ENCODE measurements at regions not wholly inside any gene's neighbourhood (a gene's known extent, or its start where the extent isn't known, plus 50 kb on each side); places are given as distances from the start of the nearest gene placed in this dataset.

DNA sequence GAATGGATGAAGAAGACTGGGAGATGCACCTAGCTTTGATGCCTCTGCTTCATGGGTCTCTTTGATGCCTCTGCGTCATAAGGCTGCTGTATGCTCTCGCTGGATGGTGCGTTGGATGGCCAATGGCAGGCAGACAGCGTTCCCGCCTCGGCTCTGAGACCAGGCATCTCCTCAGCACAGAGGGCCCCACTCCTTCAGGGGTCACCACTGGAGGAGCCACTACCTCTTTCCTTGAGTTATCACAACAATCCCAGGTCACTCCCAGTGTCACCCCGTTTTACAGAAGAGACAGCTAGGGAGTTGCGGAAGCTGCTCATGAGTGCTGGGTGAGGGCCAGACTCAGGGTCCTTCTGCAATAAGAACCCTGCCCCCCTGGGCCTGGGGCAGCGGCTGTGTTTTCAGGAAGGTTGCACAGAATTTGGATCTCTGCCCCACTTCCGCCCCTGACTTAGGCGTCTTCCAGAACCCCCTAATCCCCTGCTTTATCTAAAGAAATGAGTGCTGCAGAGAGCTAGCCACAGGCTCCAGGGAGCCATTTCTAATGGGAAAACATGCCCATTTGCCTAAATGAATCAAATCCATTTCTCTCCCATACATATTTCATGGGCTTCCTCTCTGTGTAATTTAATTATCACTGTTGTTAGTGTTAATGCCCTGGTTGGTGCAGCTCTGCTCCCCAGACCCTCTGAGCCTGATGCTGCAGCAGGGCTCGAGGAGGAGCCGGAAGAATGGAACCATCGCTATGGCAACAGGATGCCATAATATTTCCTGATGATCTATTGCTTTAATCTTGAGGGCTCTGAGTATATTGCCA, 131.8 kb upstream of the HS6ST1 start:
- peak; percentile 40 for DNase-seq (ENCODE audit: low spot score)

DNA sequence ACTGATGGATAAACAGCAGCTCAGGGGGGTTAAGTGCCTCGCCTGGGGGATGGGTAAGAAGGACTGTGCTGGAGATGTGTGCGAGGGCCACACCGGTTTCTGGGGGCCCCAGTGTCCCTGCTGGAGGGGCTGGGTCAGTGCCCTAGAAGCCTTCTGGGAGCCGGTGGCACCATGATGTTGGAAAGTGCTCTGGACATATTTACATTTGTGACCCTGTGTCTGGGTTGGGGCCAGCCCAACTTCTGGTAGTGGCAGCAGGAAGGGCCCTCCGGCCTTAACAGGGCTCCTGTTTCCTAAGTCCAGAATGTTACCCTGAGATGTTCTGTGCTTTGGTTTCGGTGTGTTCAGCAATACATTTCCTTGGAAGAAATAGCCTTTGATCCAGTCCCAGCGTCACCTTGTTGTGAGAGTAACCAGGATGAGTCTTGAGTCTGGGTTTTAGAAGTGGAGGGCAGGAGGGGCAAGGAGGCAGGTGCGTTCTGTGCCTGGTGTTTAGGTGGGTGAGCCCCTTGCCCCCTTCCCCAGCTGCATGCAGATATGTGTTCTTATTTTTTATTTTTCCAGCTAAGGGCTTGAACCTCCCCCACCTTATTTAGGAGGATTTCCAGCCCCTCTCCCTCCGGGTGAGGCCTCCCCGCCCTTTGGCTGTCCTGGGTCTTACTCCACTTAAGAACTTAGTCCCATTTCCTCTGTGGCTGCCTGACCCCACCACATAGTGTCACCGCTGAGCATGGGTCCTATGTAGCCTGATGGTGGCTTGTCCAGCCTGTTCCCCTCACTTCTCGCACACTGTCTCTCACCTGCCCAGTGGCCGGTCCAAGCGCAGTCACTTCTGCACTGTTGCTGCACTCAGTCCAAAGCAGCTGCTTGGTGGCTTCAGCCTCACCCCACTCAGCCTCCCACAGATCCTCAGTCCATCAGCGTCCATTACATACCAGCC, 132.7 kb upstream of the HS6ST1 start:
- peak; percentile 37 for DNase-seq (ENCODE audit: low spot score)

DNA sequence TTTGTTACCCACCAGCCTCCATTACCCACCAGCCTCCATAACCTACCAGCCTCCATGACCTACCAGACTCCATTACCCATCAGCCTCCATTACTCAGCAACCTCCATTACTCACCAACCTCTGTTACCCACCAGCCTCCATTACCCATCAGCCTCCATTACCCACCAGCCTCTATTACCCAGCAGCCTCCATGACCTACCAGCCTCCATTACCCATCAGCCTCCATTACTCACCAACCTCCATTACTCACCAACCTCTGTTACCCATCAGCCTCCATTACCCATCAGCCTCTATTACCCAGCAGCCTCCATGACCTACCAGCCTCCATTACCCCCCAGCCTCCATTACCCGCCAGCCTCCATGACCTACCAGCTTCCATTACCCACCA, 133.3 kb upstream of the HS6ST1 start:
- DNase-seq (ENCODE audit: low spot score), result no peak

DNA sequence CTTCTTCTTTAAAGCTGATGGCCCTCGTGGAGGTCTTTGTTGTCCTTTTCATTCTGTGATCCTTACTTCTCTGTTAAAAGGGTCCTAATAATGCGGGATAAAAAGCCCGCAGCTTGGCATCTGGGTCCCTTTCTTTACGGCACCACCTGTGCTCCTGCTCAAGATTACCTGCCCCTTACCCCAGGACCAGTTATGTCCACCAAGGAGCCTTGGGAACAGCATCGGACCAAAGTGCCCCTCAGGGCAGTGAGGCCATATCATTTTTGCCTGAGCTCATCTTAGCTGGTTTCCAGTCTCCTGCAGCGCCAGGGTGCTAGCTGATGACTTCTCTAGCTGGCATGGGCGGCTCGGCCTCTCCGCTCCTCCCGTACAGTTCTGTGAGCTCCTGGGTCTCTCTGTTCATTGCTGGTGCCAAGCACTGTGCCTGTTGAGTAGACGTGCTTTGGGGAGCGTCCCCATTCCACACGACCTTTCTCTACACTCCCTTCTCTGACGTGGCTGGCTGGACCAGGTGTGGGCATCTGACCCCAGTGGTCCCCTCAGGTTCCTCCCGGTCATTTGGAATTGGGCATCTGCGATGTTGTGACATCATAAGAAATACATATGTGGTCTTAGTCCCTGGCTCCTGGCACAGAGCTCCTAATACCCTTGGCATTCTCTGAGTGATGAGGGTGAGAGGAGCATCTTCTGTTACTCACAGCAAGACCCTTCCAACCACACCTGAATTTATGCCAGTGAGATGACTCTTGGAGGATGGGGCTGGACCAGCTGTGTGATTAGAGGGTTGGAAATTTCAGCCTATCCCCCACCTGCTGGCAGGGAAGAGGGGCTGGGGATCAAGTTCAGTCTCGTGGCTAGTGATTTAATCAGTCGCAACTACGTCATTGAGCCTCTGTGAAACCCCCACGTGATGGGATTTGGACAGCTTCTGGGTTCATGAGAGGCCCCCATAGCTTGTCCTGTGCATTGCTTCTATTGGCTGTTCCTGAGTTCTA, 134.2 kb upstream of the HS6ST1 start:
- peak; percentile 37 for DNase-seq (ENCODE audit: low spot score)

DNA sequence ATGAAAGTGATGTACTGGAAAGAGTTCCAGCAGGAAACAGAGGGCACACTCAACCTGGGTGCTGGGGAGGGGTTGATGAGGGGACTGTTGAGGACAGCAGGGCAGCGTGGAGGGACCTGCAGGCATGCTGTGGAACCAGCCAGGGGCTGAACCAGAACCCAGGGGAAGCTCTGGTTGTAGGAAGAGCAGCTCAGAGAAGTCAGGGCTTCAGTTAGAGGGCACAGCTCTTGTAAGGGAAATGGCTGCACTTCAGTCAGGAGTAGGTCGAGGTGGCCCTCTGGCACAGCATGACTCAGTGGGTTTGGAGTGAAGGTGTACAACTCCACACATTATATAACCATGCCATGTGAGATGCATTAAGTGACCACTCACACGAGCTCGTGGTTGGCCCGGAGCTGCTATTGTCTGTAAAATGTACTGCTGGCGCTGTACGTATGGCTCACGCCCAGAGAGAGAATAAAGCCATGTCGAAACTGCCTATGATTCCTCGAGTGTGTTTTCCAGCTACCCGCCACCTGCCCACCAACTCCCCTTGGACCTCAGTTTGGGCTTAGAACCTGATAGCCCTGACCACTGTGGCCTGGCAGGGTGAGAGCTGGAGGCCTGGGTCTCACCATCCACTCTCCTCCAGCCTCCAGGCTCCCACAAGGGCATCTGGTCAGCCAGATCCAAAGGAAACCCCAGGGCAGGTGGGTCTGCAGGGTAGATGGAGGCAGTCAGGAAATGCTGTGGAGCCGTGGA, 136.5 kb upstream of the HS6ST1 start:
- peak; percentile 17 for DNase-seq (ENCODE audit: low spot score)

DNA sequence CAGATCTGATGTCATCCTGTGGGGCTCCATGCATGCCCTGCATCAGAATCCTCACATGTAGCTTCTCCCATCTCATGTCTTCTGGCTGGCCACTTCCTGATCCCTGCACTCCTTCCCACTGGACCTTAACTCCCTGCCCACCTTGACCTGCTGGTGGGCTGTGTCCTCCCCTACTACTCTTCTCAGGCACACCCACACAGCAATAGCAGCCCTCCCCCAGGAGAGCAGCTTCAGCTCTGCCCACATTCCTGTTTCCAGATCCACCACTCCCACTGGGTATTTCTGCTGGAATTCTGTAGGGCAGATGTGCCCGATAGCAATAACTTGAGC, 137.0 kb upstream of the HS6ST1 start:
- peak; percentile 30 for DNase-seq (ENCODE audit: low spot score)

DNA sequence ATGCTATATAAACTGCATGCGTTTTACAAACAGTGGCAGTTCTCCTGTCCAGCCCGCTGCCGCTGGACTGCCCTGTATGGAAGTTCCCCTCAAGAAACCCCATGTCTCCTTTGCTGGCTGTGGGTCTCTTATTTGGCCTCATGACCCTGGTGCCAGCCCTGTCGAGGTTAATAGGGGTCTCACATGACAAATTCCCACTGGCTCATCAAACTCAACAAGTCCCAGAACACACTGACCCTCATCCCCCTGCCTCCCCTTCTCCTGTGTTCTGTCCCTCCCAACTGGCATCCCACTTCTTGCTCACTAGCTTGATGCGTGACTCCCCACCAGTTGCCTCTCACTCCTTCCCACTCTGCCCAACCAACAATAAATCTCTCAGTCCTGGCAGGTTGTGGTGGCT, 137.6 kb upstream of the HS6ST1 start:
- DNase-seq (ENCODE audit: low spot score), result peak; percentile 34

DNA sequence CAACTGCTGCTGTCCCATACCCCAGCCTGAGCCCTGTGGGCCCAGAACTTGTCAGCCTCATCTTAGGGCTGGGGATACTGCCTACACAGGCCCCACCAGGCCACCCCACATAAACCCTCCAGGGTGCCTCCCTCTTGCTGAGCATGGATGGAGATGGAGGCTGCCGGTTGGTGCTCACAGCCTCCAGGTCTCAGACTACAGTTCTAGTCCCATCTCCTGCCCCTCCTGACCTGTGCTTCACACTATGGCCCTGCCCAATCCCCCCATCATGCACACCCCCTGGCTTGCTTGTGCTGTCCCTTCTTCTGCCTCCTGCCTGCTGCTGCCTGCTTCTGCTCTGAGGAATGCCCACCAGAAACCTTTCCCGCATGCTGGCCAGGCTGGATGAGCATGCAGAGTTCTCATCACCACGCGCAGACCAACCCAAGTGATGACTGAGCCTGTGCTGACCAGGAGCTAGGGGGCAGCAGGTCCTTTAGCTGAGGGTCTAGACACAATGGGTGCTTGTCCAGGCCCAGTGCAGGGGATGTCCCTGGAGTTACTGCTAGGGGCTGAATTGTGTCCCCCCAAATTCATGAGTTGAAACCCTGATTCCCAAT, 138.4 kb upstream of the HS6ST1 start:
- DNase-seq (ENCODE audit: low spot score), result peak; percentile 39

DNA sequence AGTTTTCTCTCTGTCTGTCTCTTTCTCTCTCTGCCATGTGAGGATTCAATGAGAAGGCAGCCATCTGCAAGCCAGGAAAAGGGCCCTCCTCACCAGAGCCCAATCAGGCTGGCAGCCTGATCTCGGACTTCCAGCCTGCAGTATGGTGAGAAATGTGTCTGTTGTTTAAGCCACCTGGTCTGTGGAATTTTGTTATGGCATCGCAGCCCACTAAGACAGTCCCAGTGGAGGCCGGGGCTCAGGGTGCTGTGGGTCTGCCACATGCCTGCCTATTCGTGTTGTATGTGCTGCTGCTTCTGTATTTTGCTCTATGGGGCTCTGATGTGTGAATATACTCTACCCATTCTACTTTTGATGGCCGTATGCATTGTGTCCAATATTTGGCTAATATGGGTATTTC, 139.0 kb upstream of the HS6ST1 start:
- peak; percentile 10 for DNase-seq (ENCODE audit: low spot score)

DNA sequence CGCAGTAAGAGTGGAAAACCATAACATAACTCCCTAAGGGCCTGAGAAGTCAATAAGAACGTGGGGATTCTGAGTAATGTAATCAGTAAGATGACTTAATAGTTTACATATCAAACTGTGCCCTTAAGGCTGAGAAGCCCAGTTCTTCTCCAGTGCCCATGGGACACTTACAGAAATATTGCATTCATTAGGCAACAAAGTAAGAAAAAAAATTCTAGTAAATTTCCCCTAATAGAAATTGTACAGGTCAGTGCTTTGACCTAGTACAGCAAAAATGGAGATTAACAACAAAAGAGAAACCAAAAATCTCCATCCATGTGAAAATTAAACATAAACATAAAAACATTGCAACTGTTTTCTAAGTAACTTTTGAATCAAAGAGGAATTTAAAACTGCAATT, 139.8 kb upstream of the HS6ST1 start:
- DNase-seq (ENCODE audit: low spot score), result no peak

DNA sequence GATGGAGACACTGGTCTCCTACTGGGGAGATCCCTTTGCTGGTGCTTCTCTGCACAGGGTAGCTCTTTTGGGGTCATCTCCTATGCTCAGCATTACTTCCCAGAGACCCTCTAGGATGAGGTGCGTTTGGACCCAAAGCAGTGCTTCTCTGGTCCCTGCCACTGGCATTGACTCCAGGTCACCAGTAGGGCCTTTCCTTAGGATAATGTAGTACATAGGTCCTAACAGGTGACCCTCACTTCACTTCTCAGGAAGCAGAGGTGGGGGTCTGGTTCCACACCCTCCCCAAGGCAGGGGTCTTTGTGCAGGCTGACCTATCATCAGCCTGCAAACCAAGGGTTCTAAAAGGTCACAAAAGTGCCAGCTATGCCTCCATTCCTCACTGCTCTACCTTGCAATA, 145.8 kb upstream of the HS6ST1 start:
- peak; percentile 14 for DNase-seq (ENCODE audit: low spot score)

DNA sequence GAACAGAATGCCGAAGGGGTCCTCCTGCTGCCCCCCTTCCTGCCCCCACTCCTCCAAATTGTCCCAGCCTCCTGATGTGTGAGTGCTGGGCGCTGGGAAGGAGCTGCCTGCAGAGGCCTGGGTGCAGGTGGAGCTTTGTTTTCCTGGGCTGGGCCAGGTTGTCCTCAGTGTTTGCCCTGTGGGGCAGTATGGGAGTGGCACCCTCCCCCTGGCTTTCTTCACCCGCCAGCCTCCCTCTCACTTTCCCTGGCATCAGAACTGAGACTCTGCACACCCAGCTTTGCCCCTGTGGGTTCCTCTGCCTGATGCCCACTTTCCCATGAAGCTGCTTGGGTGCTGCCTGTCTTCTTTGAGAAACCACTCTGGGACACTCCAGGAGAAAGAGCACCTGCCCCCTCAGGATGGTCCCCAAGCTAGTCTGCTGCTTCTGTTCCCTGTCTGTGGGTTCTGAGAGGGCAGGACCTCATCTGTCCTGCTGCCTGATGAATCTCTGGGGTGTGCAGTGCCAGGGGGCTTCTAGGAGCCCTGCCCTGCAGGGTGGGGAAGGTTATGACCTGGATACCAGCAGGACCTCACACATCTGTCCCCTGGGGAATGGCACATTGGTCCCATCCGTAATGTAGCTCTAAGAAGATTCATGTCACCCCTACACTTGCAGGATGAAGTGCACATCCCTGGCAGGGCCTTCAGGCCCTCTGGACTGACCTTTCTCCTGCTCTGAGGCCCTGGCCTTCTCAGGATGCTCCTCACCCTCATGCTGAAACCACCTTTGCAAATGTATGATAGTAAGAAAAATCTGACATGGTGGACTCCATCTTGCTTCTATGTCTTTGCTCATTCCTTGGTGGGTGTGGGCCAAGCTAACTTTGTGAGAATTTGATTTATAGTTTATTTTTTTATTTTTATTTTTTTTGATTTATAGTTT, 146.8 kb upstream of the HS6ST1 start:
- peak; percentile 29 for DNase-seq (ENCODE audit: low spot score)

DNA sequence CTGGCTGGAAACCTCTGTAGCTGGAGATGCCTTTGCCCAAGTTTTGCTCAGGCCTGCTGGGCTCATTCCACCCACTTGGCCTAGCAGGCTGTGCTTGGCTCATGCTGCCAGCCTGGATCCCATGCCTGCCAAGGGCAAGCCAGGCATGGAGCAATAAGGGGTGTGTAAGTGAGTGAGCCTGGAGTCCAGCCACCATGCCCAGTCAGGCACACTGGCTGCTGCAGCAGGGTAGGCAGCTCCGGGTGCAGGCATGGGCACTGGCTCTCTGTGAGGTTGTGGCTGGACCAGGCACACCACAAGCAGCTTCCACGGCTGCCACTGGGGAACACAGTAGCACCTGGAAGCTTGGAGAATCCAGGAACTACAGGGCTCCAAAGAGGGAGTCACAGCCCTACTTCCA, 147.7 kb upstream of the HS6ST1 start:
- DNase-seq (ENCODE audit: low spot score), result peak; percentile 32

DNA sequence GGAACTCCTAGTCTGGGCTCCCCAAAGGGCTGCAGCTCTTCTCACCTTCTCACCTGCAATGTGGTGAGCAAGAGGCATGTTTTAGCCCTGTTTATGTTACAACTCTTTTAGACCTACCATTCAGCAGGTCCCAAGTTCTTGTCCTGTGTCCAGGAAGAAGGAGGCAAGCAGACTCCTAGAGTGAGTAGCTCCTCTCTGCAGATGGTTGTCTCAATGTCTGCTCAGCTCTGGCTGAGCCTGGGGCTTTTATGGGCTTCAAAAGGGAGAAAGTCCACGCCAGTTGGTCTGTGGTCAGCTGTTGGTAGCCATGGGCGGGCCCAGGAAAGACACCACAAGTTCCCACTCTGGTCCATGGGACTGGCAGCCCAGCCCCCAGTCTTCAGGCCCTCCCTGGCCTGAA, 148.1 kb upstream of the HS6ST1 start:
- DNase-seq (ENCODE audit: low spot score), result no peak

DNA sequence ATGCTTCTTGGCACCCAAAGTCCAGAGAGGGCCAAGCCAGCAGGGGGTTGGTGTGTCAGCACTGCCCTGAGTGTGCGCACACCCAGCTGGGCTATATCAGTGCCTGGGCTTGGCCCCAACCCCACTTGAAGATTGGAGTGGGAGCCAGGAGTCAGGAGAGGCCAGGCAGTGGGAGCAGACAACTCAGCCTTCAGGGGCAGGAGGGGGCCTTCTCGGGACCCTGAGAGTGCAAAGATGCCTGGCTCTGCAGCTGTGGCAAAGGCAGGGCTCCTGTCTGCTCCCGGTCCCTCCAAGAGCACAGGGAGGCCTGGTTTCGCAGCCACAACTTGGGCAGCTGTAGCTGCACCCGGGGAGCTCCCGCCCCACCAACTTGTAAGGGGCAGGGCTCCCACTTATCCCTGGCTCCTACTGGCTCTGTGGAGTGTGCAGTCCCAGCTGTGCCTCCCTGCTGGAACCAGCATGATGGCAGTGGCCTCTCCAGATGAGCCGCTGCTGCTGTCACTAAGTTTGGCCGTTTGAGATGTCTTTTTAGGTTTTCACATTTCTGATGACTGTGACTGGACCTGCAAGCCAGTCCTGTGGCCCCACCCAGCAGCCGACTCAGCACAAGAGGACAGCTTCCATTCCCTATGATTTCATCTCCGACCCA, 148.8 kb upstream of the HS6ST1 start:
- peak; percentile 34 for DNase-seq (ENCODE audit: low spot score)

DNA sequence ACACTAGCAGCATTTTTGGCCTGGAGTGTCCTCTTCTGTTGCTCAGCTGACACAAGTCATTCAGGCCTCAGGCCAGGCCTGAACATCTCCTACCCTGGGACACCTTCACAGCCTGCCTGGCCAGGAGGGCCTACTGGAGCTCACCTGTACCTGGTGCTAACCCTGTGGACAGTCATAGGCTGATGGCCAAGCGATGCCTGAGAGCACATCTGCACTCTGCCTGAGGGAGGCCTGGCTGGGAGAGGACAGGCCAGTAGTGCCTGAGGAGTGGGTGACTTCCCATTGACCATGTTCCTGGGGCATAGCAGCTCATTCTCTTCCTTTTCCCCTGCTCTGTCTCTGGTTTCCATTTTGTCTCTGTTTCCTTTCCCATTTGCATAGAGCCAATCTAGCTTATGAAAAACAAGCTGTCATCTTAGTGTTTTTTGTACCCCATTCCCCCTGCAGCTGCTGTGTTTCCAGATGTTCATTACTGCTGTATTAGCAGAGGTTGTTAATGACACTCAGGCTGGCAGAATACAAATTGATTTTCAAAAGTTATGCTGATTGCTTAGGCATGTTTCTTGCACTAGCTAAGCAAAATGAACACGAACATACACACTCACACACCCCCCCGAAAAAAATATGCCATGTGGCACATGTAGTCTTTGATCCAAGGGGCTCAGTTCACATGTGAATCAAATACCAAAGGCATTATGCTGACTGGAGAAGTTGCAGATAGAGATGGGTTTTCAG, 149.7 kb upstream of the HS6ST1 start:
- peak; percentile 20 for DNase-seq (ENCODE audit: low spot score)

DNA sequence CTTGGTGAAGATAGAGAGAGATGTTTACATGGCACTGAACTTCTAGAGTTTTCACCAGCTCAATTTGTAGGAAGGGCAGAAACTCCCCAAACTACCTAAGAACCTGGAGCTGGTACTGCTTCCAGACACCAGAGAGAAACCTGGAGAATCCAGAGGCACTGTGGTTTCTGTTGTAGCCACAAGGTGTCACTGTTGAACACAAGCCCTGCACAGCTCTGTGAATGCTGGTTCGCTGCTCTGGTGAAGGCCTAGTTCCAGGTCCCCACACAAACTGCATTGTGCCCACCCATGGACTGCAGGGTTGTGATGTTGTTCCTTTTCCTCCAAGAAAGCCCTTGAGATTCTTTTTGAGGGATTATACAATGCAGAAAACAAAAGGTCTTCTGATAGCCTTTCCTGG, 150.5 kb upstream of the HS6ST1 start:
- DNase-seq (ENCODE audit: low spot score), result peak; percentile 41

DNA sequence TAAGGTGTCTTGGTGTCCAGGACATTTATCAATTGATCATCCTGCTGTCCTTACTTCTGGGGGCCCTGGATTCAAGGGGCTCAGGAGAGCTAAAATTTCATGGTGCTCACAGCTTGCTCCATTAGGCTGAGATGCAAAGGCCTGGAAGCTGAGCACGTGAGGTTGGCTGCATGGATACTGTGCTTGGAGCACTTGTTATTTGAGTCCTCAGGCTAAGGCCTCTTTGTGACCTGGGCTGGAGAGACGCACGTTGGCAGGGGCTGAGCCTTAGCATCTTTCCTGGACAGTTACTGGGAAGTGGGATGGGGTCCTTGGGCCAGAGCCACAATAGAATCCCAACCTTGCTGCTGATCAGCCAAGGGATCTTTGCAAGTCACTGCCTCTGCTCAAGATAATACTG, 151.2 kb upstream of the HS6ST1 start:
- DNase-seq (ENCODE audit: low spot score), result peak; percentile 11

DNA sequence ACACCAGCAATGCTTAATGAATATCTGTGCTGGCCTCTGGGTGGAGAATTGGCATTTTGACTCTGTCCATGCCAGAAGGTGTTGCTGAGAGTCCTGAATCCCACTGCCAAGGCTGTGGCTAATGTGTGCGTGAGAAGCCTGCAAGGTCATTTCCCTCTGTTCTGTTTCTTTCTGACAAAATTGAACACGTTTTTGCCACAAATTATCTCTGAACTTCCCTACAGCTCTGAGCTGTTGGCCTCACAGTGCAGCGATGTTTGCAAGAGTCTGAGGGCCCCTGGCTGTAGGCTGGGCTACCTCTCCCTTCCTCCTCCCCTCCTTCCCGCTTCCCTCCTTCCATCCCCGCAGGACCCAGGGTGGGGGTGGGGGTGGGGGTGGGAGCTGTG, 154.1 kb upstream of the HS6ST1 start:
- DNase-seq (ENCODE audit: low spot score), result peak; percentile 38

All from ecto neural progenitor cell (in vitro differentiated cells).